Kidney epithelial cell (primary cell): ENCODE measurements at regions not wholly inside any gene's neighbourhood (a gene's known extent, or its start where the extent isn't known, plus 50 kb on each side); places are given as distances from the start of the nearest gene placed in this dataset.

Experiments
- DNase-seq: peaks from one replicate; pipeline ENCODE4 v3.0.0-alpha.2; 2010; ENCODE audit warnings: low read depth
- H3K27me3 ChIP-seq: 2 replicates; pipeline ENCODE4 v1.6.0; 2011; ENCODE audit warnings: low read length; ENCODE audit not compliant: control insufficient read depth, insufficient read depth
- H3K36me3 ChIP-seq: 2 replicates; pipeline ENCODE4 v1.5.1; 2011; ENCODE audit warnings: low read length; ENCODE audit not compliant: control insufficient read depth, insufficient read depth
- H3K4me3 ChIP-seq: 2 replicates; pipeline ENCODE4 v1.5.1; 2011; ENCODE audit warnings: low read depth, mild to moderate bottlenecking, control low read depth, low read length
- TF ChIP-seq, protein P1 (sequence below): IDR thresholded peaks from 2 replicates; pipeline ENCODE4 v1.5.1; 2011; ENCODE audit warnings: mild to moderate bottlenecking, moderate library complexity, low read length, control low read depth, inconsistent platforms; ENCODE audit not compliant: insufficient read depth, poor library complexity, severe bottlenecking

DNA sequence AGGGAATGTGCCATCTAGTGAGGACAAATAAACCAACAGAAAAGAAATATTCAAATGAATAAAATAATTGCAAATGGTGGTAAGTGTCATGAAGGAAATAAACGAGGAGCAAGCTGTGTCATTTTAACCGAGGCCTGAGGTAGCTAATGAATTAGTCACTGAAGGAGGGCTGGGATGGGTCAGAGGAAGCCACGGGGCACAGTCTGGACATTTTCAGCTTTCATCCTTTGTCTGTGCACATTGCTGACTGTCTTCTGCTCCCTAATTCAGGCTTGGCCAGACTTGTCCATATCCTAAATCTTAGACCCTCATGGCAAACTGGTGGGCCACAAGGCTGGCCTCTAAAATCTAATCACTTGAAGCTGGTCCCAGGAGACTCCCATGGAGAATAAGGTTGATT is 138.4 kb downstream of the RHOU start:
- Histone ChIP-seq H3K36me3 (no peaks in the 10 kb centered on the region), H3K4me3 (no peak overlapping the region), H3K27me3 (peaks cover 6% of the 10 kb centered on the region)
- TF ChIP-seq, protein P1, sequence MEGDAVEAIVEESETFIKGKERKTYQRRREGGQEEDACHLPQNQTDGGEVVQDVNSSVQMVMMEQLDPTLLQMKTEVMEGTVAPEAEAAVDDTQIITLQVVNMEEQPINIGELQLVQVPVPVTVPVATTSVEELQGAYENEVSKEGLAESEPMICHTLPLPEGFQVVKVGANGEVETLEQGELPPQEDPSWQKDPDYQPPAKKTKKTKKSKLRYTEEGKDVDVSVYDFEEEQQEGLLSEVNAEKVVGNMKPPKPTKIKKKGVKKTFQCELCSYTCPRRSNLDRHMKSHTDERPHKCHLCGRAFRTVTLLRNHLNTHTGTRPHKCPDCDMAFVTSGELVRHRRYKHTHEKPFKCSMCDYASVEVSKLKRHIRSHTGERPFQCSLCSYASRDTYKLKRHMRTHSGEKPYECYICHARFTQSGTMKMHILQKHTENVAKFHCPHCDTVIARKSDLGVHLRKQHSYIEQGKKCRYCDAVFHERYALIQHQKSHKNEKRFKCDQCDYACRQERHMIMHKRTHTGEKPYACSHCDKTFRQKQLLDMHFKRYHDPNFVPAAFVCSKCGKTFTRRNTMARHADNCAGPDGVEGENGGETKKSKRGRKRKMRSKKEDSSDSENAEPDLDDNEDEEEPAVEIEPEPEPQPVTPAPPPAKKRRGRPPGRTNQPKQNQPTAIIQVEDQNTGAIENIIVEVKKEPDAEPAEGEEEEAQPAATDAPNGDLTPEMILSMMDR, result no peak
- DNase-seq, result no peak

DNA sequence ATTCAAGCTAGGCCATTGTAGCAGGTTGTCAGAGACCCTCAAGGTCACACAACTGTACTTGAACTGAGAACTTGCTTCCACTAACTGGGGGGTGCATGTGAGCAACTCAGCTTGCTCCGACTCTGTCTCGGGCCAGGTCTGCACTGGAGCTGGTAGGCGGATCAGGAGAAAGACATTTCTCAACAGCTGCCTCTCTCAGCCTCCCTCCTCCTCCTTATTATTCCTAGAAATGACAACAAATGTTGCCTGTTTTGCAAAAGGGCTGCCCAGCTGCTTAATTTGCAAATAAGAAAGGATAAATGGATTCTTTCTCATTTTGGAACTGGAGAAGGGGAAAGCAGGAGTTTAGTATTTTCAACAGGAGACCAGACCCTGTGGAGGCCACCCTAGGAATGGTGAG is 140.5 kb downstream of the RHOU start:
- no peaks in the 10 kb centered on the region for H3K36me3 ChIP-seq
- H3K27me3 ChIP-seq, result no peaks in the 10 kb centered on the region
- TF ChIP-seq, protein P1, result no peak
- no peak overlapping the region for H3K4me3 ChIP-seq
- DNase-seq, result no peak

DNA sequence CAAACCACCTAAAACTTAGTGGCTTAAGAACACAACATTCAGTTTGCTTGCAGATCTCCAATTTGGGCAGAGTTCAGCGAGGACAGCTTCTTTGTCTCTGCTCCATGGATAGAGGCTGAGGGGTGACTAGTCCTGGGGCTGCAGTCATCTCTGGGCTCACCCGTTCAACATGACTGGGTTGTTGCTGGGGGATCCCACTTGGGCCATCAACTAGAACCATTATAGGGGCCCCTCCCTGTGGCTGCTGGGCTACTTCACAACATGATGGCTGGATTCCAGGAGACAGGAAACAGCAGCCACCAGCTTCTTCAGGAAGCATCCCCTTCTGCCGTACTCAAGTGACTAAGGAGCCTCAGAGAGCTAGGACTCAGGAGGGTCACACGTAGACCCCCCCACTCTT is 140.9 kb downstream of the RHOU start:
- Histone ChIP-seq H3K36me3 (no peaks in the 10 kb centered on the region), H3K27me3 (no peaks in the 10 kb centered on the region), H3K4me3 (no peak overlapping the region)
- no peak for DNase-seq
- TF ChIP-seq, protein P1, result no peak

DNA sequence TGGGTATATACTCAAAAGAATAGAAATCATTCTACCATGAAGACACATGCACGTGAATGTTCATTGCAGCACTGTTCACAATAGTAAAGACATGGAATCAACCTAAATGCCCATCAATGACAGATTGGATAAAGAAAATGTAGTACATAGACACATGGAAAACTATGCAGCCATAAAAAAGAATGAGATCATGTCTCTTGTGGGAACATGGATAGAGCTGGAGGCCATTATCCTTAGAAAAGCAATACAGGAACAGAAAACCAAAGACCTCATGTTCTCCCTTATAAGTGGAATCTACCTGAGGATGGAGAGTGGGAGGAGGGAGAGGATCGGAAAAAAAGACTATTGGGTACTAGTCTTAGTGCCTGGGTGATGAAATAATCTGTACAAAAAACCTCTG is 143.9 kb downstream of the RHOU start:
- Histone ChIP-seq H3K4me3 (no peak overlapping the region), H3K36me3 (no peaks in the 10 kb centered on the region), H3K27me3 (no peaks in the 10 kb centered on the region)
- TF ChIP-seq, protein P1, result no peak
- DNase-seq, result no peak

DNA sequence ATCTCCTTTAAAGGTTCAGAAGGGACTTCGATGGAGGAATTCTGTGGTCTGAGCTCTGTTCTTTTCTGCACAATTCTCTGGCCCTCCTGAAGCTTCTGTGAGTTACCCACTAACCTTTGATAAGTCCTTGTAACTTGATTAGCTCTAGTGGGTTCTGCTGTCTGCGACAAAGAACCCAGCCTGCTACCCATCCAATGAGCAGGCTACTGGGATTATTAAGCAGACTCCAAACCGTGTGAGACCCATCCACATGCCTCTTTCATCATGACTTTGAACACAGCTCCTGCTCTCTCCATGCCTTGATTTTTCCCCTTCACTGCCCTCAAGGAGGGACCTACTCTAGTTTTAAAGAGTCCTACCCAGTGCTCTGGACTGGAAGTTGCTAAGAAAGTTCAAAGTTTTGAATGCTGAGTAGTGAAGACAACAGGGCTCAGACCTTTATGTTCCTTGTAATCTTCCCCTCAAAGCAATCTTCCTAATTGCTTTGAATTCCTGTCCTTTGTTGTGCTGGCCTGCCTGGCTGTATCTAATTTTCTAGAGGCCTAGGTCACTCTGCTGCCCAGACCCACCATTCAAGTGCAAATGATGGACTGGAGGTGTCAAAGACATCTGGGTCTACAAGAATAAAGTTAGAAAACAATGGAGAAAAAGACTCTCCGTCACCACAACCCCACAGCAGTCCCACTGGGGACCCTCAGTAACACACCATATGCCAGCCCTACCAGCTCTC is 146.9 kb downstream of the RHOU start:
- H3K36me3 ChIP-seq, result no peaks in the 10 kb centered on the region
- no peak for DNase-seq
- H3K27me3 ChIP-seq, result no peaks in the 10 kb centered on the region
- TF ChIP-seq, protein P1, result no peak
- no peak overlapping the region for H3K4me3 ChIP-seq
